HG02798 (cell line): ENCODE measurements at regions not wholly inside any gene's neighbourhood (a gene's known extent, or its start where the extent isn't known, plus 50 kb on each side); places are given as distances from the start of the nearest gene placed in this dataset.

Source experiments
- ATAC-seq: cut with Tn5 transposase; IDR thresholded peaks from one replicate; pipeline ENCODE4 v1.9.1; 2021; ENCODE audit warnings: mild to moderate bottlenecking; ENCODE audit not compliant: unreplicated experiment, poor library complexity

DNA sequence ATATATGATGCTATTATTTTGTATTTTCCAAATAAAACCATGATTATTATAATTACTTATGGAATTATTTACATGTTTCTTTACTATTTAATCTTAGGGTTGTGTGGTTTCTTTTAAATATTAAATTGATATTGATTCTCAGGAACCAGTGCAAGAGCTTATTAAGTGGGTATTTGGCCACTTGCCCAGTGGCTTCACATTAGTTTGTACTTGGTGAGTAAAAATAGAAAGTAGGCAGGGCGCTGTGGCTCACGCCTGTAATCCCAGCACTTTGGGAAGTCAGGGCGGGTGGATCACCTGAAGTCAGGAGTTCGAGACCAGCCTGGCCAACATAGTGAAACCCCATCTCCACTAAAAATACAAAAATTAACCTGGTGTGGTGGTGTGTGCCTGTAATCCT, 497.1 kb downstream of the PTPRC start:
- no peak for ATAC-seq

DNA sequence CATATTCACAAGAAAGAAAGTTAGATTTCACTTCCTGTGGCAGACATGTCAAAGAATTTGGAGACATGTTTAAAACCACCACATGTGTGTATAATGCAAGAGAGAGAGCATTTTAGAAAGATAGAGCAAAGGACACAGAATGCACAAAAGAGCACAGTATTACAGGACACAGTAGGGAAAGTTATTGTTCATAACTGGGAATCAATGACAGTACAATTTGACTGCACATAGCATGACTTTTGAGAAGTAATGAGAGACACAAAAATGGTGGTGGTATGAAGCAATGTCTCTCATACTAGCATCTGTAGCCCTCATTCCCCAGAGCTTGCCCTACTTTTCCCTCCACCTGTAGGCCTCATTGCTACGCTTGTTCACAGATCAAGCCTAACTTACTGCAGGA, 499.2 kb downstream of the PTPRC start:
- ATAC-seq: no peak

- ATAC-seq: no peak
These were observed 510.8 kb downstream of the PTPRC start for GRCh38 chr1:199149591-199149990.

- ATAC-seq: no peak
These were observed 511.9 kb downstream of the PTPRC start for GRCh38 chr1:199150756-199151155.

GRCh38 chr1:199151634-199152425, 513.0 kb downstream of the PTPRC start:
- ATAC-seq: peak; percentile 65

DNA sequence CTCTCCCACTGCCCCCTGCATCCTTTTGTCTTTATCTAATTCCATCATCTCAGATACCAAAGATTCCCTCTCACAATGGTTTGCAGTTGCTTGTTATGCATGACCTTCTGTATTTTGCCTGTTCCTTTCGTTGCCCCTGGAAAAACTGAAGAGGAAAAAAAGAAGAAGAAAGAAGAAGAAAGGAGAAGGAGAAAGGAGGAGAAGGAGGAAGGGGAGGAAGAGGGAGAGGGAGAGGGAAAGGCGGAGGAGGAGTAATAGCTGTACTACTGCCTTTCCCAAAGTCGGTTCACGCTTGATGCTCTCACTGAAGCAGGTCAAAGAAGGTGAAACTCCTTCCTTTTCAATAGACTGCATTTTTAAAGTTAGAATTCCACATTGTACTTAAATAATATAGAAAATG, 513.8 kb downstream of the PTPRC start:
- no peak for ATAC-seq

- ATAC-seq: no peak
These were observed 516.6 kb downstream of the PTPRC start for GRCh38 chr1:199155166-199156019.

GRCh38 chr1:199157494-199157893, 518.7 kb downstream of the PTPRC start:
- ATAC-seq: peak; percentile 30

- no peak for ATAC-seq
These were observed 521.9 kb downstream of the PTPRC start for GRCh38 chr1:199160521-199161318.

- no peak for ATAC-seq
These were observed 522.5 kb downstream of the PTPRC start for GRCh38 chr1:199161319-199161680.

GRCh38 chr1:199161766-199162303, 523.0 kb downstream of the PTPRC start:
- no peak for ATAC-seq

DNA sequence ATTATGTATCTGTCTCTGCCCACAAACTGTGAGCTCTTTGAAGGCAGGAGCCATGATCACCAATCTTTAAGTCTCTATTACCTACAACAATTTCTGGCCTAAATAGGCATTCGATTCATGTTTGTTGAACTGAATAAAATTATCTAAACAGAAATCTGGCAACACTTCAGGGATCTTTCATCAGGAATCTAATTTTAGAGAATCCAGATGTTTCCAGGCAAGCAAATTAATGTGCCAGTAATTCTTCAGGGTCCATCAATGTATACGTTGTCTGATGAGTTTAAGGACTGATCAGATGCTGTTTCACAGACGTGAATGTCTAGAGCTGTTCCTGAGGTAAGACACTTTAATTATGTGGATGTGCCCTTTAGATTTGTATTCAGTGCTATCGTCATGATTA, 524.4 kb downstream of the PTPRC start:
- no peak for ATAC-seq

- no peak for ATAC-seq
These were observed 524.8 kb downstream of the PTPRC start for GRCh38 chr1:199163670-199164069.

- ATAC-seq: no peak
These were observed 528.6 kb downstream of the PTPRC start for GRCh38 chr1:199167460-199167859.

DNA sequence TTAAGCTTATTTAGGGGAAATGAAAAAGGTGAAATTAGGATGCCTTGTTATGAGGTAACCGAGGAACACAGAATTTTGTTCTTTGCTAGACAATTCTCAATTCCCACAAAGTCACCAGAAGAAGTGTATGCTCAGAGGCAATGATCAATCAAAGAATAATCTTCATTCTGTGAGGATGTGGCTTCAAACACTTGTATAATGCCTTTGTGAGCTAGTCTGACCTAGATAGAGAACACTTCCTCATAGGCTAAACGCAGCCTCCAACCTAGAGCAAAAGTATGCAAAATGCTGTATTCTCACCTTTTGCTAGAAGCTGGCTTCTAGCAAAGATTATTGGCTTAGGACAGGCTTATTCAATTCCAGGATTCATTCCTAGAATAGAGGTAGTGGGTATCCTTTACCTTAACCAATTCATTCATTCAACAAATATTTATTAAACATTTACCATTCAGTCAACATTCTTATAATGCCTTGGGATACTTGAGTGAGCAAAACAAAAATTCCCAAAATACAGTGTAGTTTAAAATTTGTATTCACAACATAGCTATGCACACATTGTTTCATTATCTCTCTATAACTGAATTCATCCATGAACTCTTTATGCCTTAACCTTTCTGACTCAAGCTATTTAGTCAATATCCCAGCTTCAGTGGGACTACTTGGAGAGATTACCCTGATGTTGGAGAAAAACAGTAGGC, 530.2 kb downstream of the PTPRC start:
- no peak for ATAC-seq

DNA sequence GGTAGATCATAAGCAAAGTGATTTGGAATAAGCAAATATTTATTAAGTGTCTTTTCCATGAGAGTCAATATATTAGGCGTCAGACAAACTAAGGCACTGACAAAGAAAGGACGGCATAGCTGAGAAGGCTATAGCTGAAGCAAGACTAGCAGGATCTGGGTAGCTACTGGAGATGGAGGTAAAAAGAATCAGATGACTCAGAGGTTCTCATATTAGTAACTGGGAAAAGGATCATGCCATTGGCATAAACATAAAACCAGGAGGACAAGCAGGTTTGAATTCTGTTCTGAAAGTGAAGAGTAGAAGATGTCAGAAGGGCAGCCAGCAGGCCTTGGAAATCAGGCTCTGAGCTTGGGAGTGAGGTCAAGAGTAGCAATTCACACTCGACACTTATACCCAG, 531.9 kb downstream of the PTPRC start:
- no peak for ATAC-seq

DNA sequence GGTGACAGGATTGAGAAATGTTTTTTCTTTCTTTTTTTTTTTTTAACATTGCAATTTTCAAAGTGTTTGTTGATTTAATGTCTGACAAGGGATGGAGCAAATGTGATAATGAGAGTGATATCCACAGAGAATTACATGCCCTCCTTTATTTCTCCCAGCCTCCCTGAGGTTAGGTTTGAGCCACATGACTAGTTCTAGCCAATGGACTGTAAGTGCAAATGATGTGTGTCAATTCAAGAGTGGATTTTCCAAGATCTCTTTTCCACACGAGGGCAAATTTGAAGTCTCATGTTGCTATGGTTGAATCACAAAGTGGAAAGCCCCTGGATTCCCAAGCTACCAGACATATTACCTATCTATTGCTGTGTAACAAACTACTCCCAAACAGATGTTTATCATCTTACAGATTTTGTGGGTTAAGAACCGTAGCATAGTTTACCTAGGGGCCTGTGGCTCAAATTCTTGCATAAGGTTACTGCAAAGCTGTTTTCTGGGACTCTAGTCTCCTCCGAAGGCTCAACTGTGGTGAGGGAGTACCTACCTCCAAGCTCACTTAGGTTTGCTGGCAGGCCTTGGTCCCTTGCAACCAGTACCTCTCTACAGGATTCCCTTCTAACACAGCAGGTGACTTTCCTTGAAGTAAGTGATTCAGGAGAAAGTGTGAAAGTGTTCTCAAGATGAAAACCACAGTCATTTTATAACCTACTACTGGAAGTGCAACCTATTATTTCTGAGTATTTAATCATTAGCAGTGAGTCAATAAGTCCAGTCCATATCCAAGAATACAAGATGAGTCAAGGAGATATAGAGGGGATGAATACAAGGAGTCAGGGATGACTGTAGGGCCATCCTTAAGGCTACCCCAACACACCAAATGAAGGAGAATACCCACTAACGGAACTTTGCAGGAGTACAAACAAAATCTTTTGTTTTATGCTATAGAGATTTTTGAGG, 533.6 kb downstream of the PTPRC start:
- ATAC-seq: no peak

- peak; percentile 97 for ATAC-seq
These were observed 534.5 kb downstream of the PTPRC start for GRCh38 chr1:199173356-199173755.

- no peak for ATAC-seq
These were observed 535.5 kb downstream of the PTPRC start for GRCh38 chr1:199174336-199174735.
